Neural cell (in vitro differentiated cells): ENCODE measurements at regions not wholly inside any gene's neighbourhood (a gene's known extent, or its start where the extent isn't known, plus 50 kb on each side); places are given as distances from the start of the nearest gene placed in this dataset.

ENCODE experiments used
- H2AFZ ChIP-seq: fragments of 200-600, 300-800 bp; sonication (generic), shearing (Covaris generic); 2 replicates; pipeline ENCODE4 v1.6.0; 2014; ENCODE audit warnings: low read depth, mild to moderate bottlenecking, antibody characterized with exemption, low read length, moderate library complexity
- H3F3A ChIP-seq: fragments of 200-600 bp; shearing (Covaris generic); 2 replicates; pipeline ENCODE4 v1.6.1; 2016; ENCODE audit warnings: mild to moderate bottlenecking, moderate library complexity, mixed read lengths, antibody characterized with exemption, low read length; ENCODE audit not compliant: insufficient read depth, poor library complexity, severe bottlenecking
- H3K27ac ChIP-seq: fragments of 200-600, 300-800 bp; sonication (generic), shearing (Covaris generic); 2 replicates; pipeline ENCODE4 v1.5.1; 2014; ENCODE audit warnings: mild to moderate bottlenecking, low read length, moderate library complexity
- H3K27me3 ChIP-seq: fragments of 300-800, 200-600 bp; sonication (generic), shearing (Covaris generic); 2 replicates; pipeline ENCODE4 v1.6.0; 2014; ENCODE audit warnings: mild to moderate bottlenecking, low read depth, low read length, moderate library complexity; ENCODE audit not compliant: insufficient read depth
- H3K36me3 ChIP-seq: fragments of 300-800, 200-600 bp; sonication (generic), shearing (Covaris generic); 2 replicates; pipeline ENCODE4 v1.5.1; 2014; ENCODE audit warnings: mild to moderate bottlenecking, antibody characterized with exemption, low read length, moderate library complexity; ENCODE audit not compliant: insufficient read depth
- H3K4me2 ChIP-seq: fragments of 300-800, 200-600 bp; sonication (generic), shearing (Covaris generic); 2 replicates; pipeline ENCODE4 v1.6.0; 2014; ENCODE audit warnings: mild to moderate bottlenecking, low read length
- H3K4me3 ChIP-seq: fragments of 300-800, 200-600 bp; sonication (generic), shearing (Covaris generic); 2 replicates; pipeline ENCODE4 v1.5.1; 2014; ENCODE audit warnings: mild to moderate bottlenecking, low read length, moderate library complexity
- H3K79me2 ChIP-seq: fragments of 200-600 bp; shearing (Covaris generic); replicated peaks from 2 replicates; pipeline ENCODE4 v1.6.0; 2014; ENCODE audit warnings: mild to moderate bottlenecking, low read length, moderate library complexity; ENCODE audit not compliant: insufficient read depth
- H3K9ac ChIP-seq: fragments of 300-800, 200-600 bp; sonication (generic), shearing (Covaris generic); 2 replicates; pipeline ENCODE4 v1.6.1; 2016; ENCODE audit warnings: mild to moderate bottlenecking, low read length, mixed read lengths
- H3K9me2 ChIP-seq: fragments of 200-600 bp; shearing (Covaris generic); 2 replicates; pipeline ENCODE4 v1.6.1; 2016; ENCODE audit warnings: mild to moderate bottlenecking, low read length, mixed read lengths; ENCODE audit not compliant: insufficient read depth
- H3K9me3 ChIP-seq: fragments of 200-600, 300-800 bp; sonication (generic), shearing (Covaris generic); 2 replicates; pipeline ENCODE4 v1.6.1; 2016; ENCODE audit warnings: mild to moderate bottlenecking, mixed run types, low read length, moderate library complexity, mixed read lengths
- H4K20me1 ChIP-seq: fragments of 200-600 bp; shearing (Covaris generic); 2 replicates; pipeline ENCODE4 v1.6.1; 2016; ENCODE audit warnings: mild to moderate bottlenecking, mixed run types; ENCODE audit not compliant: insufficient read depth
- EP300 ChIP-seq: fragments of 450-650 bp; conservative IDR thresholded peaks from 2 replicates; pipeline ENCODE4 v1.6.1; 2014; ENCODE audit warnings: antibody characterized with exemption, mild to moderate bottlenecking, moderate library complexity; ENCODE audit not compliant: poor library complexity, severe bottlenecking
- EZH2 ChIP-seq: fragments of 200-600, 300-800 bp; shearing (Covaris generic), sonication (generic); IDR thresholded peaks from 2 replicates; pipeline ENCODE4 v1.6.1; 2014; ENCODE audit warnings: antibody characterized with exemption, low read length, borderline replicate concordance, mild to moderate bottlenecking; ENCODE audit not compliant: insufficient read depth, poor library complexity, severe bottlenecking
- MXI1 ChIP-seq: fragments of 450-650 bp; conservative IDR thresholded peaks from 2 replicates; pipeline ENCODE4 v1.6.1; 2014; ENCODE audit warnings: antibody characterized with exemption, mild to moderate bottlenecking; ENCODE audit not compliant: poor library complexity, severe bottlenecking
- POLR2AphosphoS5 ChIP-seq: IDR thresholded peaks from 2 replicates; pipeline ENCODE4 v1.6.1; 2012
- RAD21 ChIP-seq: fragments of 450-650 bp; conservative IDR thresholded peaks from 2 replicates; pipeline ENCODE4 v1.6.1; 2014; ENCODE audit warnings: antibody characterized with exemption, mild to moderate bottlenecking, moderate library complexity
- SMC3 ChIP-seq: fragments of 450-650 bp; conservative IDR thresholded peaks from 2 replicates; pipeline ENCODE4 v1.6.1; 2014; ENCODE audit warnings: antibody characterized with exemption, mild to moderate bottlenecking, moderate library complexity; ENCODE audit not compliant: poor library complexity
- TAF1 ChIP-seq: IDR thresholded peaks from 2 replicates; pipeline ENCODE4 v1.6.1; 2012; ENCODE audit warnings: low read depth
- TF ChIP-seq, protein P1 (sequence below): fragments of 450-650 bp; IDR thresholded peaks from 2 replicates; pipeline ENCODE4 v1.5.1; 2014; ENCODE audit warnings: antibody characterized with exemption, mild to moderate bottlenecking, moderate library complexity; ENCODE audit not compliant: poor library complexity, severe bottlenecking
- TF ChIP-seq, protein P2 (sequence below): IDR thresholded peaks from 2 replicates; pipeline ENCODE4 v1.6.1; 2012; ENCODE audit warnings: borderline replicate concordance

DNA sequence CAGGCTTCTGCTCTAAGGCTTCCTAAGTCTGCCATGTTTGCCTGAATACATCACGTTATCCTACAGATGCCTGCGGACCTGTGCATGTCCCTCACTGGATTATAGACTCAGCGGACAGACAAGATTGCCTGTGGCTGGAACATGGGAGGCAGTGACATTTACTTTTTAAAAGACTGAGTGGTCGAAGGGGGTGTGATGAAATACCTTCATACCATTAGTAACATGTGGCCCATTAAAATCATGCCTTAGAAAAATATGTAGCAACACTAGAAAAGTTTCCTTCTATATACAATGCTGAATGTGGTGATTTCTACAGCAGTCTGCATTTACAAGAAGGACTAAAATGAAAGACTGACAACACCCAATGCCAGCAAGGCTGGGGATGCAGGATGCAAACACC, 154.4 kb downstream of the ASB1 start:
- no peak overlapping the region for H3K4me2 ChIP-seq
- no peaks in the 10 kb centered on the region for H3K9me3 ChIP-seq
- H3K79me2 ChIP-seq: no peaks in the 10 kb centered on the region
- TF ChIP-seq, protein P1, sequence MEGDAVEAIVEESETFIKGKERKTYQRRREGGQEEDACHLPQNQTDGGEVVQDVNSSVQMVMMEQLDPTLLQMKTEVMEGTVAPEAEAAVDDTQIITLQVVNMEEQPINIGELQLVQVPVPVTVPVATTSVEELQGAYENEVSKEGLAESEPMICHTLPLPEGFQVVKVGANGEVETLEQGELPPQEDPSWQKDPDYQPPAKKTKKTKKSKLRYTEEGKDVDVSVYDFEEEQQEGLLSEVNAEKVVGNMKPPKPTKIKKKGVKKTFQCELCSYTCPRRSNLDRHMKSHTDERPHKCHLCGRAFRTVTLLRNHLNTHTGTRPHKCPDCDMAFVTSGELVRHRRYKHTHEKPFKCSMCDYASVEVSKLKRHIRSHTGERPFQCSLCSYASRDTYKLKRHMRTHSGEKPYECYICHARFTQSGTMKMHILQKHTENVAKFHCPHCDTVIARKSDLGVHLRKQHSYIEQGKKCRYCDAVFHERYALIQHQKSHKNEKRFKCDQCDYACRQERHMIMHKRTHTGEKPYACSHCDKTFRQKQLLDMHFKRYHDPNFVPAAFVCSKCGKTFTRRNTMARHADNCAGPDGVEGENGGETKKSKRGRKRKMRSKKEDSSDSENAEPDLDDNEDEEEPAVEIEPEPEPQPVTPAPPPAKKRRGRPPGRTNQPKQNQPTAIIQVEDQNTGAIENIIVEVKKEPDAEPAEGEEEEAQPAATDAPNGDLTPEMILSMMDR: no peak
- no peak for TF ChIP-seq RAD21
- no peak for TF ChIP-seq MXI1
- TF ChIP-seq EP300: no peak
- TF ChIP-seq SMC3: no peak
- no peak for TF ChIP-seq POLR2AphosphoS5
- TF ChIP-seq, protein P2, sequence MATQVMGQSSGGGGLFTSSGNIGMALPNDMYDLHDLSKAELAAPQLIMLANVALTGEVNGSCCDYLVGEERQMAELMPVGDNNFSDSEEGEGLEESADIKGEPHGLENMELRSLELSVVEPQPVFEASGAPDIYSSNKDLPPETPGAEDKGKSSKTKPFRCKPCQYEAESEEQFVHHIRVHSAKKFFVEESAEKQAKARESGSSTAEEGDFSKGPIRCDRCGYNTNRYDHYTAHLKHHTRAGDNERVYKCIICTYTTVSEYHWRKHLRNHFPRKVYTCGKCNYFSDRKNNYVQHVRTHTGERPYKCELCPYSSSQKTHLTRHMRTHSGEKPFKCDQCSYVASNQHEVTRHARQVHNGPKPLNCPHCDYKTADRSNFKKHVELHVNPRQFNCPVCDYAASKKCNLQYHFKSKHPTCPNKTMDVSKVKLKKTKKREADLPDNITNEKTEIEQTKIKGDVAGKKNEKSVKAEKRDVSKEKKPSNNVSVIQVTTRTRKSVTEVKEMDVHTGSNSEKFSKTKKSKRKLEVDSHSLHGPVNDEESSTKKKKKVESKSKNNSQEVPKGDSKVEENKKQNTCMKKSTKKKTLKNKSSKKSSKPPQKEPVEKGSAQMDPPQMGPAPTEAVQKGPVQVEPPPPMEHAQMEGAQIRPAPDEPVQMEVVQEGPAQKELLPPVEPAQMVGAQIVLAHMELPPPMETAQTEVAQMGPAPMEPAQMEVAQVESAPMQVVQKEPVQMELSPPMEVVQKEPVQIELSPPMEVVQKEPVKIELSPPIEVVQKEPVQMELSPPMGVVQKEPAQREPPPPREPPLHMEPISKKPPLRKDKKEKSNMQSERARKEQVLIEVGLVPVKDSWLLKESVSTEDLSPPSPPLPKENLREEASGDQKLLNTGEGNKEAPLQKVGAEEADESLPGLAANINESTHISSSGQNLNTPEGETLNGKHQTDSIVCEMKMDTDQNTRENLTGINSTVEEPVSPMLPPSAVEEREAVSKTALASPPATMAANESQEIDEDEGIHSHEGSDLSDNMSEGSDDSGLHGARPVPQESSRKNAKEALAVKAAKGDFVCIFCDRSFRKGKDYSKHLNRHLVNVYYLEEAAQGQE: no peak
- no peak for TF ChIP-seq EZH2
- no peak for TF ChIP-seq TAF1
- no peaks in the 10 kb centered on the region for H3K9me2 ChIP-seq
- H2AFZ ChIP-seq: no peak overlapping the region
- no peak overlapping the region for H3K9ac ChIP-seq
- H3K36me3 ChIP-seq: no peaks in the 10 kb centered on the region
- H3K27ac ChIP-seq: no peak overlapping the region
- H3F3A ChIP-seq: no peaks in the 10 kb centered on the region
- H3K27me3 ChIP-seq: no peaks in the 10 kb centered on the region
- H4K20me1 ChIP-seq: no peaks in the 10 kb centered on the region
- no peak overlapping the region for H3K4me3 ChIP-seq

DNA sequence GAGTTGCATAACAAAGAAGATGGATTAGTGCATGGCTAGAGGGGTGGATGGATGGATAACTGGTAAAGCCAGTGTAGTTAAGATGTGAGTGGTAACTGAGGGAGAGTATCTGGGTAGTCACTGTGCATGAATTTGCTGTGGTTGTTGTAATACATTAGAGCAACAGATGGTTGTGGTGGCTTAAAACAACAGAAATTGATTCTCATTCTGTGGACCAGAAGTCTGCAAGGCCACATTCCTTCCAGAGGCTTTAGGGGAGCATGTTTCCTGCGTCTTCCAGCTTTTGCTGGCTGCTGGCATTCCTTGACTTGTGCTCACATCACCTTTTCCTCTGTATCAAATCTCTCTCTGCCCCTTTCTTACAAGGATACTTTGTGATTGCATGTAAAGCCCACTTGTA, 155.4 kb downstream of the ASB1 start:
- no peaks in the 10 kb centered on the region for H3K79me2 ChIP-seq
- no peak overlapping the region for H3K4me3 ChIP-seq
- H3K9ac ChIP-seq: no peak overlapping the region
- no peak overlapping the region for H3K4me2 ChIP-seq
- H3K27ac ChIP-seq: no peak overlapping the region
- no peaks in the 10 kb centered on the region for H4K20me1 ChIP-seq
- H3K9me2 ChIP-seq: no peaks in the 10 kb centered on the region
- H3F3A ChIP-seq: no peaks in the 10 kb centered on the region
- no peaks in the 10 kb centered on the region for H3K36me3 ChIP-seq
- H3K9me3 ChIP-seq: no peaks in the 10 kb centered on the region
- no peak for TF ChIP-seq RAD21
- TF ChIP-seq, protein P1: no peak
- TF ChIP-seq EZH2: no peak
- TF ChIP-seq SMC3: no peak
- TF ChIP-seq MXI1: no peak
- no peak for TF ChIP-seq EP300
- no peak for TF ChIP-seq POLR2AphosphoS5
- no peak overlapping the region for H2AFZ ChIP-seq
- H3K27me3 ChIP-seq: no peaks in the 10 kb centered on the region
